ENCODE measurements at regions not wholly inside any gene's neighbourhood (a gene's known extent, or its start where the extent isn't known, plus 50 kb on each side); places are given as distances from the start of the nearest gene placed in this dataset.
"Not testable (repeated sequence)": the region's sequence is repeated elsewhere in the genome, so short reads cannot be mapped to it uniquely, and the experiment has no call there.

- H3F3A ChIP-seq (ENCODE audit: low read length, unreplicated experiment) = no peaks in the 10 kb centered on the region
- ATAC-seq (no peak), DNase-seq (no peak)
- CTCF ChIA-PET = no interaction called here
- no peaks in the 10 kb centered on the region for H3K9me2 ChIP-seq (replicated peaks; ENCODE audit: low read length)
- POLR2A ChIA-PET (ENCODE audit: unreplicated experiment) = no interaction called here
- BruUV-seq (replicated peaks) = no TSS peak
- no peak overlapping the region for H2AFZ ChIP-seq (ENCODE audit: low read length)
- H3K4me1 ChIP-seq (ENCODE audit: insufficient read depth, low read length) = no peaks in the 10 kb centered on the region
- no peak overlapping the region for H3K4me3 ChIP-seq (ENCODE audit: low read length)
- intact Hi-C loops (cut with micrococcal nuclease) = no loop called here
- H3K79me2 ChIP-seq (ENCODE audit: low read length) = no peaks in the 10 kb centered on the region
- no peak overlapping the region for H3K4me2 ChIP-seq (ENCODE audit: low read length)
- no peak for TF ChIP-seq EZH2 (IDR thresholded peaks at IDR 0.05; ENCODE audit: low read length, unreplicated experiment)
- no peak for TF ChIP-seq EZH2phosphoT487 (IDR thresholded peaks at IDR 0.05; ENCODE audit: borderline replicate concordance, low read length)
- TF ChIP-seq, protein P1, sequence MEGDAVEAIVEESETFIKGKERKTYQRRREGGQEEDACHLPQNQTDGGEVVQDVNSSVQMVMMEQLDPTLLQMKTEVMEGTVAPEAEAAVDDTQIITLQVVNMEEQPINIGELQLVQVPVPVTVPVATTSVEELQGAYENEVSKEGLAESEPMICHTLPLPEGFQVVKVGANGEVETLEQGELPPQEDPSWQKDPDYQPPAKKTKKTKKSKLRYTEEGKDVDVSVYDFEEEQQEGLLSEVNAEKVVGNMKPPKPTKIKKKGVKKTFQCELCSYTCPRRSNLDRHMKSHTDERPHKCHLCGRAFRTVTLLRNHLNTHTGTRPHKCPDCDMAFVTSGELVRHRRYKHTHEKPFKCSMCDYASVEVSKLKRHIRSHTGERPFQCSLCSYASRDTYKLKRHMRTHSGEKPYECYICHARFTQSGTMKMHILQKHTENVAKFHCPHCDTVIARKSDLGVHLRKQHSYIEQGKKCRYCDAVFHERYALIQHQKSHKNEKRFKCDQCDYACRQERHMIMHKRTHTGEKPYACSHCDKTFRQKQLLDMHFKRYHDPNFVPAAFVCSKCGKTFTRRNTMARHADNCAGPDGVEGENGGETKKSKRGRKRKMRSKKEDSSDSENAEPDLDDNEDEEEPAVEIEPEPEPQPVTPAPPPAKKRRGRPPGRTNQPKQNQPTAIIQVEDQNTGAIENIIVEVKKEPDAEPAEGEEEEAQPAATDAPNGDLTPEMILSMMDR (conservative IDR thresholded peaks at IDR 0.05; ENCODE audit: low read depth, low read length) = no peak
- H4K20me1 ChIP-seq (ENCODE audit: low read length) = no peaks in the 10 kb centered on the region
- peaks cover 7% of the 10 kb centered on the region; the same call in 1 of the 2 replicates for H3K36me3 ChIP-seq (ENCODE audit: low read depth, low read length)
- peaks cover 9% of the 10 kb centered on the region; the same call in 1 of the 2 replicates for H3K9me3 ChIP-seq (ENCODE audit: low read length)
- no peaks in the 10 kb centered on the region for H3K27me3 ChIP-seq (ENCODE audit: low read length)
- H3K27ac ChIP-seq (ENCODE audit: low read length) = no peak overlapping the region
- H3K9ac ChIP-seq (ENCODE audit: low read length) = no peak overlapping the region
Observed at GRCh38 chr2:105669384-105669891, 75.3 kb upstream of the NCK2 start.

DNA sequence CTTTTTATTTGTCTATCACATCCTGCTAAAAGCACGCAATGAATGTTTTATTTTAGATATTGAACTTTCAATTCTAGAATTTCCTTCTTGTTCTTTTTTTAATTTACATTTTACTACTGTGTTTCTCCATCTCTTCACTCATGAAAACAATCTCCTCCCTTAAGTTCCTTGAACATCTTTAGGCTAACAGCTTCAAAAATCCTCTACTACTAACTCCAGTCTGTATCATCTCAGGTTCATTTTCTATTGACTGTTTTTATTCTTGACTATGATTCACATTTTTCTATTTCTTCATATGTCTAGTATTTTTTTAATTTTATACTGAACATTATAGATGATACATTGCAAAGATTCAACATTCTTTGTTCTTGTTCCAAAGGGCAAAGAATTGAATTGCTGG lies 79.2 kb upstream of the NCK2 start:
- Histone ChIP-seq H3K9ac (ENCODE audit: low read length) (no peak overlapping the region), H3F3A (ENCODE audit: low read length, unreplicated experiment) (no peaks in the 10 kb centered on the region), H3K79me2 (ENCODE audit: low read length) (no peaks in the 10 kb centered on the region), H3K4me3 (ENCODE audit: low read length) (no peak overlapping the region), H3K4me1 (ENCODE audit: insufficient read depth, low read length) (peaks cover 5% of the 10 kb centered on the region; the same call in 1 of the 2 replicates), H2AFZ (ENCODE audit: low read length) (no peak overlapping the region), H3K27ac (ENCODE audit: low read length) (no peak overlapping the region), H3K27me3 (ENCODE audit: low read length) (no peaks in the 10 kb centered on the region), H3K4me2 (ENCODE audit: low read length) (no peak overlapping the region), H3K9me3 (ENCODE audit: low read length) (peaks cover 9% of the 10 kb centered on the region; the same call in 1 of the 2 replicates), H3K36me3 (ENCODE audit: low read depth, low read length) (peaks cover 10% of the 10 kb centered on the region; the same call in 1 of the 2 replicates), H4K20me1 (ENCODE audit: low read length) (no peaks in the 10 kb centered on the region), H3K9me2 (replicated peaks; ENCODE audit: low read length) (no peaks in the 10 kb centered on the region)
- POLR2A ChIA-PET (ENCODE audit: unreplicated experiment) = no interaction called here
- DNase-seq (no peak), ATAC-seq (no peak)
- BruUV-seq (replicated peaks) = no TSS peak
- CTCF ChIA-PET = no interaction called here
- TF ChIP-seq EZH2 (IDR thresholded peaks at IDR 0.05; ENCODE audit: low read length, unreplicated experiment) (no peak), EZH2phosphoT487 (IDR thresholded peaks at IDR 0.05; ENCODE audit: borderline replicate concordance, low read length) (no peak)
- TF ChIP-seq, protein P1 (conservative IDR thresholded peaks at IDR 0.05; ENCODE audit: low read depth, low read length) = no peak
- intact Hi-C loops (cut with micrococcal nuclease) = no loop called here

DNA sequence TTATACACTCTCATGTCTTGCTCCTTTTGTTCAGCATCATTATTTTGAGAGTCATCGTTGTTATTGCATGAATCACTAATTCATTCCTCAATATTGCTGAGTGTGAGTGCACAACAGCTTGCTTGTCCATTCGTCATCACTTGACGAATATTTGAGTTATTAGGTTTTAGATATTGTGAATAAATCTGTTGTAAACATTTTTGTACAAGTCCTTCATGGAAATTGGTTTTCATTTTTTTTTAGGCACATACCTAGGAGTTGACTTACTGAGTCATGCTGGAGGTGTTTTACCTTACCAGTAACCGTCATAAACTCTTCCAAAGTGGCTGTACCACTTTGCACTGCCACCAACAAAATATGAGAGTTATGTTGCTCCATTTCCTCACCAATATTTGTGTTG lies 84.2 kb upstream of the NCK2 start:
- DNase-seq (peak; percentile 79), ATAC-seq (peak; percentile 45)
- Histone ChIP-seq H3K36me3 (ENCODE audit: low read depth, low read length) (peaks cover 9% of the 10 kb centered on the region; the same call in 1 of the 2 replicates), H3K4me3 (ENCODE audit: low read length) (no peak overlapping the region), H3F3A (ENCODE audit: low read length, unreplicated experiment) (no peaks in the 10 kb centered on the region), H2AFZ (ENCODE audit: low read length) (no peak overlapping the region), H3K9me2 (replicated peaks; ENCODE audit: low read length) (no peaks in the 10 kb centered on the region), H3K4me2 (ENCODE audit: low read length) (peak overlapping the region; percentile 2; the same call in 1 of the 2 replicates), H3K79me2 (ENCODE audit: low read length) (no peaks in the 10 kb centered on the region), H3K4me1 (ENCODE audit: insufficient read depth, low read length) (peaks cover 11% of the 10 kb centered on the region; the same call in 1 of the 2 replicates), H3K9ac (ENCODE audit: low read length) (no peak overlapping the region), H3K9me3 (ENCODE audit: low read length) (peaks cover 6% of the 10 kb centered on the region; the same call in 1 of the 2 replicates), H3K27me3 (ENCODE audit: low read length) (no peaks in the 10 kb centered on the region), H4K20me1 (ENCODE audit: low read length) (no peaks in the 10 kb centered on the region), H3K27ac (ENCODE audit: low read length) (no peak overlapping the region)
- intact Hi-C loops (cut with micrococcal nuclease) = no loop called here
- TF ChIP-seq EZH2 (IDR thresholded peaks at IDR 0.05; ENCODE audit: low read length, unreplicated experiment) (no peak), EZH2phosphoT487 (IDR thresholded peaks at IDR 0.05; ENCODE audit: borderline replicate concordance, low read length) (no peak)
- TF ChIP-seq, protein P1 (conservative IDR thresholded peaks at IDR 0.05; ENCODE audit: low read depth, low read length) = no peak
- ChIA-PET POLR2A (ENCODE audit: unreplicated experiment) (no interaction called here), CTCF (no interaction called here)
- no TSS peak for BruUV-seq (replicated peaks)

- H3F3A ChIP-seq (ENCODE audit: low read length, unreplicated experiment); POLR2A ChIA-PET (ENCODE audit: unreplicated experiment); H3K9me3 ChIP-seq (ENCODE audit: low read length); H3K79me2 ChIP-seq (ENCODE audit: low read length); H3K9ac ChIP-seq (ENCODE audit: low read length); H3K4me2 ChIP-seq (ENCODE audit: low read length); H3K36me3 ChIP-seq (ENCODE audit: low read depth, low read length); H4K20me1 ChIP-seq (ENCODE audit: low read length); H3K27ac ChIP-seq (ENCODE audit: low read length); H3K9me2 ChIP-seq (replicated peaks; ENCODE audit: low read length); DNase-seq; H3K4me3 ChIP-seq (ENCODE audit: low read length); BruUV-seq (replicated peaks); H2AFZ ChIP-seq (ENCODE audit: low read length); intact Hi-C loops (cut with micrococcal nuclease); CTCF ChIA-PET; ATAC-seq; H3K27me3 ChIP-seq (ENCODE audit: low read length): not testable (repeated sequence)
- H3K4me1 ChIP-seq (ENCODE audit: insufficient read depth, low read length) = peaks cover 12% of the 10 kb centered on the region
Observed at GRCh38 chr2:105655723-105656606, 88.7 kb upstream of the NCK2 start.

All from PC-3 (cell line).